ENCODE measurements at regions not wholly inside any gene's neighbourhood (a gene's known extent, or its start where the extent isn't known, plus 50 kb on each side); places are given as distances from the start of the nearest gene placed in this dataset.

DNA sequence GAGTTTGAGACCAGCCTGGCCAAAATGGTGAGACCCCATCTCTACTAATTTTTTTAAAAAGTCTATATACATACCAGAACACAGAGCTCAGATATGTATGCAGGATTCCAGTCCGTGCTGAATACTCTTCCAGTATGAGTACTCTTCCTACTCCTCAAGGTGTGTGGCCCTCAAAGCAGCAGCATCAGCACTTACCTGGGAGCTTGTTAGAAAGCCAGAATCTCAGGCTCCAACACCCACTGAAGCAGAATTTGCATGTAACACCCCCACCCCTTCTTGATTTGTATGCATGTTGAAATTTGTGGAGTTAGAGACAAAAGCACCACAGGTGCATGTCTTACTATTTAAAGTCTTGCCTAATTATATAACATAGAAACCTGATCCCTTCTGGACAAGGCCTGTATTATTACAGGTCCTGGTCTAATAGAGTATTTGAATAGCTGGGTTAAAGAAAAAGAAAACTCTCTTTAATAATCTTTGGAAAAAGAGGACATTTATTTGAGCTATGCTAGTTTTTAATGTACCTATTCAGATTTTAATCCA, 50.3 kb upstream of the NFE2L2 start:
- intact Hi-C loops (cut with micrococcal nuclease), result no loop called here

DNA sequence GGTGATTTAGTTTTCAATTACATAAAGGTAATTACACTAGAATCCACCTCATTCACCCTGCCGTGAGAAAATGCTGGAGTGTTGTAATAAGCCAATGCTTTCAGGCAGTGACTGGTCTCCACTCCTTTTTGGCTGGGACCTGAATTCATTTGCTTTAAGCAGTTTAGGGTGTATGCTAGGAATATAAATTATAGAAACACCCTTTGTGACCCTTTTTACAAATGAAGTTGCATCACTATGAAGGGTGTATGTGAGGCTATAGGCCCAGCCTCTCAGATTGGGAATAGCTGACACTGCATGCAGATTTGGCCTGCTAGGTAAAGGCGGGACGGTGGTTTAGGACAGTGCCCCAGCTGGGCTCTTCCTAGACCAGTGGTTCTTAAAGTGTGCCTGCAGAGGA, 50.8 kb upstream of the NFE2L2 start:
- intact Hi-C loops (cut with micrococcal nuclease), result no loop called here

DNA sequence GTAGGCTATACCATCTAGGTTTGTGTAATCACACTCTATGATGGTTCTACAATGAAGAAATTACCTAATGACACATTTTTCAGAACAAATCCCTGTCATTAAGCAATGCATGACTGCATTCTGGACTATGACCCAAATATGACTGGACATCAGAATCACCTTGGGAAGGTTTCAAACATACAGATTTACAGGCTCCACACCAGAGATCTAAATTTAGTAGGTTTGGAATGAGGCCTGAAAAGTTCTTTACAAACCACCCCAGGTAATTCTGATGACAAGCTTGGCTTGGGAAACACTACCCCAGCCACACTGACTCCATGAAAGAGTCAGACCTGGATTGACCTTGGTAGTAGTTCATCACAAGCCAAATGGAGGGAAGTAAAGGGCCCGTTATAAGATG, 52.2 kb upstream of the NFE2L2 start:
- intact Hi-C loops (cut with micrococcal nuclease), result no loop called here

DNA sequence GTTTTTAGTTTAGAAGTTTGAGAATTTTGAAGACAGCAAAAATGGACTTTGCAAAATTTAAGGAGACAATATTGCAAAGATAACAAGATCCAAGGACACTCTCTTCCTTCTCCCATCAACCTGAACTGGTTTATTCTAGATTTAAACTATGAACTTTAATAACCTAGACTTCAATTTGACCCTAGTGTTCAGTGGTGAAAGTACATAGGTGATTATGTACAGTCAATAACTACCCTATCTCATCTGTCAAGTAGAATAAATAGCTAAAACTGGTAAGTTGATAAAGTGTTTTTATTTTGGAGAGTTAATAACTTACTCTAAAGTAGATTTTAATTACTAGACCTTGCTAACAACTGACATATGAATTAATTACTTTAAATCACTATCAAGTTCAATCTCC, 52.9 kb upstream of the NFE2L2 start:
- intact Hi-C loops (cut with micrococcal nuclease), result no loop called here

DNA sequence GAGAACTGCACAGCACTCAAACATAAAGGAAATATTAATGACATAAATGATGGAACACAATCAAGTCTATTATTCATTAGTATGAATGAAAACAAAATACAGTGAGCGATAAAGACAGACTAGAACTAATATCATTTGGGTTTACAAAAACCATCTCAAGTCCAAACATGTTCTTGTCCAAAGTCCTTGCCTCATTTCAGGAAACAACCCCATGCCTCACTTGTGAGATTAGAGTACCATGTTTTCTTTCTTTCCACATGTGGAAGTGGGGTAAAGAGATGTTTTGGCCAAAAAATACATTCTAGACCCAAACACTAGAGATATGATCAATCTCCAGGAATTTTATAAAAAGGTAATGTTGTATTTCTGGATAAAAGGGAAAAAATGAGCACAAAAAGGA, 53.3 kb upstream of the NFE2L2 start:
- intact Hi-C loops (cut with micrococcal nuclease), result no loop called here

DNA sequence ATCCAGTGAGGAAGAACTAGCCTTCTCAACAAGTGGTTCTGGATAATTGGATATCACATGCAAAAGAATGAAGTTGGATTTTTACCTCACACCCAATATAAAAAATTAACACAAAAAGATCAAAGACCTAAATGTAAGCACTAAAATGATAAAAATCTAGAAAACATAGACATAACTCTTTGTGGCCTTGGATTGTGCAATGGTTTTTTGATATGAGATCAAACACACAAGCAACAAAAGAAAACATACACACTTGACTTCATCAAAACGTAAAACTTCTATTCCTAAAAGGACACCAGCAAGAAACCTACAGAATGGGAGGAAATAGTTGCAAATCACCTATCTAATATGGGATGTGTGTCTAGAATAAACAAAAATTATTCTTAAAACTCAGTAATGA, 54.1 kb upstream of the NFE2L2 start:
- intact Hi-C loops (cut with micrococcal nuclease), result no loop called here

DNA sequence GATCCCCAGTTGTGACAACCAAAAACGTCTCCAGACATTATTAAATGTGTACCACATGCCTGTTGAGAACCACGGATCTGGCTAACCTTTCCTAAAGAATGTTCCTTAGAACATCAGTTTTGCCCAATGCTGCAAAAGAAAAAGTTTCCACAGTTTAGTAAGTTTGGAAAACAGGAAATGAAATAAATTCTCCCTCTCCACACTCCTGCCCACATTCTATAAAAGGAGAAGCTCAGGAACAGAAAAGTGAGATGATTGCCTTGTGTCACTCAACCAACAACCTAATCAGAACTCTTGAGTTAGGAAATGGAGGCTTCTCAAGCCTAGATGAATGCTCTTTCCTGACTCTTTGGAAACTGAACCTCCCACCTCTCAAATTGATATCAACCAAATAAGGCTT, 56.1 kb upstream of the NFE2L2 start:
- intact Hi-C loops (cut with micrococcal nuclease), result no loop called here

DNA sequence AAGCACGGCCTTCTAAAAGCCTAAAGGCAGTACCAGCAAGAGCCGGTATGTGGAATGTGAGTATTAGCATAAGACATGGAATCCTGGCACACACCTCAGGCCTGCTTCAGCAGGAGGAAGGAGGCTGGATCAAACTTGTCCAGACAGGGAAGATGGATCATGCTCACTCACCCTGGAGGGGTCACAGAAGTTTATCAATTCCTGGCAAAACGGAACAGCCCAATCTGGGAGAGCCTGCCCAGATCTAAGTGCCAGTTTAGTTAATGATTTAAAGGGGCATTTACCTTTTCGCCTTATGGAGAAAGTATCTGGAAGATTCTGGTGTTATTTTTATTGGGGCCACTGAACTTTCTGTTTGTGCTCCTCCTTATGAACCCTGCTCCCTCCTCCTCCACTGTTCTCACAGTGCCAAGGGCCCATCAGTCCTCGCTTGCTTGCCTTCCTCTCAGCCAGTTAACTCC, 58.3 kb upstream of the NFE2L2 start:
- intact Hi-C loops (cut with micrococcal nuclease), result no loop called here

DNA sequence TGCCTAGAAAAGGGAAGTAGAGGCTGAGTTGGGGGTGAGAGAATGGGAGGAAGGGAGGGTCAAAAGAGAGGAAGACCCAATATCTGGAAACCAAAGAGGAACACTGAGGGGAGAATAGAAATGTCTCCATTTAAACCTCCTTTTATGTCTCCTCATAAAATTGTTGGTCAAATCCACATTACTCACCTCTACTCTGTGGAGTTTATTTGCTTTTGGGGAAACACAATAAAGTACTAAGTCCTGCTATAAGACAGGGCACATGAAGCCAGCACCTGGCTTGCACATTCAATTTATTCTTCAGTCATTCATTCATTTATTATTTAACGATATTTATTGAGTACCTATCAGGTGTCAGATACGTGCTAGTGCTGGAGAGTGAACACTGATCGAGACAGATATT, 60.3 kb upstream of the NFE2L2 start:
- intact Hi-C loops (cut with micrococcal nuclease), result no loop called here

DNA sequence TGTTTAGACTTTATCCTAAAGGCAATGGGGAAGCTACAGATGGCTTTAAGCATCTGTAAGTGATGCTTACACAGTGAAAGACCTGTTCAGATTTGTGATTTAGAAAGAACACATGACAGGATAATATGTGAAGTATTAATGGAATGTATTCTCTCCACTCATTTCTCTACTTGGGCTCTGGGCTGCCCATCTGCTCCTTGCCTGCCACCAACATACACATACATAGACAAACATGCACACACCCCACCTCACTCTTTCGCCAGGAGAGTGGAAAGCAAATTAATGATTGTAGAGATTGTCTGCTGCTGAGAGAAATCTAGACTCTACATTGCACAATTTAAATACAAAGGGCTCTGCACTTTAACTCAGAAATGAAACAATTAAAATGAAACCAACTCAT, 61.0 kb upstream of the NFE2L2 start:
- intact Hi-C loops (cut with micrococcal nuclease), result no loop called here

DNA sequence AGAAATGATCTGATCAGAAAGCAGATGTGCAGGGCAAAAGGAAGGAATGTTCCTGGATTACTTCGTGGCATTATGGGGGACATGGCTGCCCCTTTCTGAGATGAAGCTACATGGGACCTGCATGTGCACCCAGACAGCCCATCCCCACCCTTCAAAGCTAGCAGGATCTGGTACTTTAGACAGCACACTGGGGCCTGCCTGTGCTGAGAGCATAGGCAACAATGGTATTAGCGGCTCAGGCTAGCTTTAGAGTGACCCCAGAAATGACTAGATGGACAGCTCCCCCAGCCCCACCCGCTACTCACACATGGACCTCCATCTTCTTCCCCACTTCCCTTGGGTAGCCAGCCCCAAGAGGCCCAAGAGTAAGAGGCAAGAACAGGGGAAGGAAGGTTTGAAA, 61.5 kb upstream of the NFE2L2 start:
- intact Hi-C loops (cut with micrococcal nuclease), result no loop called here

DNA sequence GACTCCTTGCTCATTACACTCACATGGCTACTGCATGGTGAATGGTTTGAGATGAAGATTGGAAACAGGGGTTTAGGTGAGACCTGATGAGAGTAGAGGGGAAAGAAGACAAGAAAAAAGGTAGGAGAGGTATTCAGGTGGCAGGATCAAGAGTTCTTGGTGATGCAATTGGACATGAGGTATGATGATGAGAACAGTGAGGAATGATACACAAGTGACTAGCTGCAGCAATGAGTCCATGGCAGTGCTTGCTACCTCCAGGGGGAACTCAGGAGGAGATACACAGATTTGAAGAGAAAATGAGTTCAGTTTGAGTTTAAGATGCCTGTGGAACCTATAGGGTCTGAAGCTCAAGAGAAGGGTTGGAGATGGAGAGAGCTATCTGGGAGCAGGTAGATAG, 62.1 kb upstream of the NFE2L2 start:
- intact Hi-C loops (cut with micrococcal nuclease), result no loop called here

DNA sequence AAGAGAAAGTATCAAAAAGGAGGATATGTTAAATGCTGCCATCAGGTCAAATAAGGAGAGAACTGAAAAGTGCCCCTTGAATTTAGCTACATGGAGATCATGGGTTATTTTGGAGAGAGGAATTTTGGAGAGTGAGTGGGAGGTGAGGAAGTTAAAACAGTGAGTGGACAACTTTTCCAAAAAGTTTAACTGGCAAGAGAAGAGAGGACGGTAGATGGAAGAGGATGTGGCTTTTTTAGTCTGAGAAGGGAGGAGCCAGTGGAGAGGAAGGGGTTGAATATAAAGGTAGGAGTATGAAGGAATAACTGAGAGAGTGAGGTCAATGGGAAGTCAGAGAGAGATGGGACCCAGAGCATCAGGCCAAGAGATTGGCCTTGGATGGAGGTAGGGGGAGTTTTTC, 62.5 kb upstream of the NFE2L2 start:
- intact Hi-C loops (cut with micrococcal nuclease), result no loop called here

DNA sequence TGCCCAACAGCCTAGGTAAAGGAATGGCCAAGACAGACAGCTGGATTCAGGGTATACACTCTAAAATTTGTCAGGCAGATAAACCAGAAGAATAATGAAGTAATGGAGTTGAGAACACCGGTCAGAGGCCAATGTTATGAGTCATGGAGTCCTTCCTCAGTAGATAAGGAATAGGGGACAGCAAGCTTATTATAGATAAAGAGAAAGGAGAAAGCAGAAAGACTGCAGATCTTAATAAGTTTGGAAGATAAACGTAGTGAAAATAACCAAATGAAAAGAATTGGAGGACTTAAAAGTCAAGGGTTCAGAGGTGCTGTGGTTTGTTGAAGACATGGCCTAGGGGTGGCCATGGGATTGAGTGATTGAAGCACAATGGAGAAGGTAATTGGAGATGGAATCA, 63.5 kb upstream of the NFE2L2 start:
- intact Hi-C loops (cut with micrococcal nuclease), result no loop called here

DNA sequence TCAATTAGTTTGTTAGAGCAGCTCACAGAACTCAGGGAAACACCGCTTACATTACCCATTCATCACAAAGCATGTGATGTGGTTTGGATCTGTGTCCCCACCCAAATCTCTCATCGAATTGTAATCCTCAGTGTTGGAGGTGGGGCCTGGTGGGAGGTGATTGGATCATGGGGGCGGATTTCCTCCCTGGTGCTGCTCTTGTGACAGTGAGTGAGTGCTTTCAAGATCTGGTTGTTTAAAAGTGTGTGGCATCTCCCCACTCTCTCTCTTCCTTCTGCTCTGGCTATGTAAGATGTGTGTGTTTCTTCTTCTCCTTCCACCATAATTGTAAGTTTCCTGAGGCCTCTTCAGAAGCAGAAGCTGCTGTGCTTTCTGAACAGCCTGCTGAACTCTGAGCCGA, 63.5 kb upstream of the AGPS start:
- intact Hi-C loops (cut with micrococcal nuclease), result no loop called here

DNA sequence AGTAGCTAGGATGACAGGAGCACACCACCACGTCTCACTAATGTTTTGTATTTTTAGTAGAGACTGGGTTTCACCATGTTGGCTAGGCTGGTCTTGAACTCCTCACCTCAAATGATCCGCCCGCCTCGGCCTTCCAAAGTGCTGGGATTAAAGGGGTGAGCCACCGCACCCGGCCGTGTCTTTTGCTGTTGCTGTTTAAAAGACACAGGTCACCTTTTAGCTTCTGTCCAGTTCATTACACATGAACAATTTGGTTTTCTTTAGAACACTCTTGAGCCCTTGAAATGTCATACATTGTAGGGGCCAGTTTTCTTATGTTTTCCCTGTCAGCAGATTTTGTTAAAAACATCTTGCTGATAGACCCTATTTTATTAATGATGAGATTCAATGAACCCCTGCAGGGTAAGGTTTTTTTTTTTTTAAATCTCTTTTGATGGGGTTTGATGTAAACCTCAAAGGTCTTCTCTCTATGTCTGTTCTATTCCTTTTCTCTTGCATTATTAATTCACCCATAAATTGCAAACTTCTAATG, 61.0 kb upstream of the AGPS start:
- intact Hi-C loops (cut with micrococcal nuclease), result loop anchor here (5.0 kb wide), 2 partner anchors 39 to 184 kb away; no protein-coding TSS in a partner anchor

DNA sequence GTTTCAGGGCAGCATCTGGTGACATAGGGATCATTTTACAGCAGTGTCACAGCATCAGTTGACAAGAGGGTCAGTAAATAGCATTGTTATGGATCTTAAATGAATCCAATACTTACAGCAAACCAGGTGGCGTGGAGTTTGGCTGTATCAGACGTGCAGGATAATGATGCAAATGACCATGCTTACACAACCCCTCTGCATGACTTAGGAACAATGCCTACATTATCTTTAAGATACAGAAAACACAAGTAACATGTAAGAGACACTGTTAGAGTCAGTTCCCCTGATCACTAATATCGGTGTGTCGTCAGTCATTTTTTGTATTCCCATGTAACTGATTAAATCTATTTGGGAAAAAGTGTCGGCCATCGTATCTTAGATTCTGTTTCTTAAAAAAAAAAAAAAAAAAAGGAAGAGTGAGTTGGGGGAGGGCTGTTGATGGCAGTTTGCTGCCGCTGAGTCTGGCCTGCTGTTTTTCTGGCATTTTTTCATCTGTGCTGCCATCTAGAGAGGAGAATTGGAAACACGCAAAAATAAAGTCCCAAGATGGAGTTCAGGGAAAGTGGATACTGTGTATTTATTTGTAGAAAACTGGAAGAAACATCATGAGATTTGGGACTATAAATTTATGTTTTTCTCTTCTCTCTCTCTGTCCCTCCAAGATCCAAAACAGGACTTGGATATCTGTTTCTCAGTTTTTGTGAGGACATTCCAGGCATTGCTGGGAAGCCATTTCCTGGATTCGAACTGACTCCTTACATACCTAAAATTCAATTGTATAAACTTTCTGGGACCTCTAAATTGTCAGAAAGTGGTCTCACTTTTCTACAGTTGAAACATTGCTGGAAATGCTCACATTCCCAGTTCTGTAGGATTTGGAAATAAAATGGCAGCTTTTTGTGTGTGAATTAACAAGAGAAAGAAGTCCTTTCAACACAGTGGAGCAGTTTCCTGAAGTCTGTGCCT, 60.3 kb upstream of the AGPS start:
- intact Hi-C loops (cut with micrococcal nuclease), result loop anchor here (1.0 to 5.0 kb wide), 6 partner anchors 40 to 185 kb away; partner anchors contain the start of genes AGPS and HNRNPA3

DNA sequence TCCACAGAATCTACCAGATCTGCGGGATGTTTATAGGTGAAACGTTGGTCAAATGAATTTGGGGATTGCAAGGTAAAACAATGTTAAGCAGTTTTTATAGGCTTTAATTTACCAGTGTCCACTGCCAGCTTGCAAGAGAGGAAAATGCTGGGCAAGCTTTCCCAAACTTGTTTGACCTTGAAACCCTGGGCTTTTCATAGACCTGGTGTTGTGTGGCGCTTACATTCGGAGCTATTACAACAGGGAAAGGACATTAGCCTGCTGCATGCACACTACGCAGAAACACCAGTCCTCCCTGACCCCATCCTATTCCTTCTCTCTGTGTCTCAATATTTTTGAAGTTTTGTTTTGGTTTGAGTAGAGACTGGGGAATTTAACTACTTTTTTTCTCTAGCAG, 59.6 kb upstream of the AGPS start:
- intact Hi-C loops (cut with micrococcal nuclease), result loop anchor here (1.0 to 5.0 kb wide), 6 partner anchors 41 to 186 kb away; partner anchors contain the start of genes AGPS and HNRNPA3

DNA sequence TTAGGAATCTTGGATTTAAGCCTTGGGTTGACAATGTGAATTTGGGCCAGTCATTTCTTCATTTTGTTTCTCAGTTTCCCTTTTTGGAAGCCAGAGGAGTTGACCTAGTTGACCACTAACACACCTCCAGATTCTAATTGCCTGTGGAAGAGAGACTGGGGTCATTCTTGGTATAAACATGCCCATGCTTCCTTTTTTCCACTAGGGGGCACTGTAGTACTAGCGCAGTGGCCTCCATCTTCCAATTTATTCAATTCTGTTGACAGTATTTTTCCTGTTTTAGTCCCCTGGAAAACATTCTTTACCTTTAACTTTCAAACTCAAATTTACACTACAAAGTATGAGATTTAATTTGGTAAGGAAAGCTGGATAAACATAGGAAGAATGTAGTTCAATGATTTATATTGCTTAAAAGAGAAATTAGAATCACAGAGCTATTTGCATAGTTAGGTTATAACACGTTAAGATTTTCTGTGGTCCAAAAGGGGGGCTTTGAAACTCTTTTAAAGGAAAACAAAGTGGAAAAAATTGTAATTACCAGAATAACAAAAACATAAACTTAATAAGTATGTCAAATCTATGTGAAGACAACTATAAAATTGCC, 57.5 kb upstream of the AGPS start:
- intact Hi-C loops (cut with micrococcal nuclease), result loop anchor here (1.0 to 5.0 kb wide), 6 partner anchors 43 to 428 kb away; no protein-coding TSS in a partner anchor

DNA sequence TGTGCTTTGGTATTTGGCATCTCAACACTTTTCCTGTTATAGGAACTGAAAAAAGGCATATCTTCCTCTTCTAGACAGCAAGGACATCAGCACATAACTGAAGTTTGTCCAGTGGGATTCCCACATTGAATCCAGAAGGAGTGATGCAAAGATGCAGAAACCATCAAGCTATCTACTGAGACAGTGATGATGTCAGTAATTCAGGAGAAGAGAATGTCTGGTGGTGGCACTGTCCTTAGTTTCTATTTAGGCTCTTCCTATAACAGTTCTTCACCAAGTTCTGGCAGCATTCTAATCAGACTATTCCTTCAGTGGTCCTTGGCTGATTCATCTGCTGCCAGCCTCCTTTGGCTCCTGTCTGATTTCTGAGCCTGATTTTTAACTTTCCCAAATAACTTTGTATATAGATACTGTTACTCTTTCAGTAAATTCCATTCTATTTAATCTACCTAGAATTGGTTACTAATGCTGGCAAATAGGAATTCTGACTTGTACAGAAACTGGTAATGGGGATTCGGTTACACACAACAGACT, 56.6 kb upstream of the AGPS start:
- intact Hi-C loops (cut with micrococcal nuclease), result loop anchor here (1.0 to 5.0 kb wide), 4 partner anchors 80 to 427 kb away; no protein-coding TSS in a partner anchor

DNA sequence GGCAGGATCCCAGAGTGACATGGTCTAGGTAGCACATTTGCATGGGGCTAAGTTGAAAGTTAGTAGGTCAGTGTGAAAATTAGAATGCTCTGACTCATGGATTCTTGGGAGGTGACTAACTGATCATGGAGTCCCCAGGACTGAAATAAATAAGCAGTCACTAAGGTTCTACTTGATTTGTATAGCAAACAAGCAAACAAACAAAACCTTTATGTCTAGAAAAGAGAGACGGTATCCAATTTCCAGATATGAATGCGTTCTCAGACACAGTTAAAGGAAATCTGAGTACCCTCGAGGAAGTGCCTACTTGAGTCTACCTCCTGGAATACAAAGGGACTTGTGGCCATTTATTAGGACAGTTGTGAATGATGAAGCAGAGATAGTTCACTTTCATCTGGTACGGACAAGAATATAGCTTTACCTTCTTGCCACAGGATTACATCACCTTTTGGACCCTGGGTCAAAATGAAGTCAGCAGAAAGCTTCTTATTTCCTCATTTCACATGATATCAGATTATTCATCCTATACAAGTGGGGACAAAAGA, 54.3 kb upstream of the AGPS start:
- intact Hi-C loops (cut with micrococcal nuclease), result loop anchor here (5.0 kb wide), 1 partner anchor 264 kb away; no protein-coding TSS in a partner anchor
